HG02610 (cell line): ENCODE measurements at regions not wholly inside any gene's neighbourhood (a gene's known extent, or its start where the extent isn't known, plus 50 kb on each side); places are given as distances from the start of the nearest gene placed in this dataset.

ENCODE experiments used
- ATAC-seq: cut with Tn5 transposase; IDR thresholded peaks from one replicate; pipeline ENCODE4 v1.9.1; 2021; ENCODE audit warnings: mild to moderate bottlenecking, moderate library complexity; ENCODE audit not compliant: unreplicated experiment

GRCh38 chr1:58390091-58390490 is 156.4 kb downstream of the OMA1 start:
- no peak for ATAC-seq

- ATAC-seq: no peak
Measured at GRCh38 chr1:58380345-58380744, 166.2 kb downstream of the OMA1 start.

- ATAC-seq: no peak
Measured at GRCh38 chr1:58367217-58367616, 179.3 kb downstream of the OMA1 start.

GRCh38 chr1:58365328-58365727 is 181.2 kb downstream of the OMA1 start:
- ATAC-seq: no peak

GRCh38 chr1:58363585-58363984 is 182.9 kb downstream of the OMA1 start:
- no peak for ATAC-seq

GRCh38 chr1:58361134-58361533 is 185.4 kb downstream of the OMA1 start:
- ATAC-seq: no peak

- ATAC-seq: no peak
Measured at GRCh38 chr1:58358346-58358745, 188.2 kb downstream of the OMA1 start.

- ATAC-seq: no peak
Measured at GRCh38 chr1:58356402-58356801, 190.1 kb downstream of the OMA1 start.

- no peak for ATAC-seq
Measured at GRCh38 chr1:58353168-58353567, 193.4 kb downstream of the OMA1 start.

GRCh38 chr1:58352476-58353092 is 193.9 kb downstream of the OMA1 start:
- ATAC-seq: no peak

GRCh38 chr1:58346036-58346355 is 200.5 kb downstream of the OMA1 start:
- no peak for ATAC-seq

- no peak for ATAC-seq
Measured at GRCh38 chr1:58345215-58346035, 201.1 kb downstream of the OMA1 start.

GRCh38 chr1:58340185-58340584 is 206.3 kb downstream of the OMA1 start:
- ATAC-seq: no peak

GRCh38 chr1:58338081-58338480 is 208.4 kb downstream of the OMA1 start:
- ATAC-seq: no peak

- ATAC-seq: no peak
Measured at GRCh38 chr1:58333511-58333910, 213.0 kb downstream of the OMA1 start.

GRCh38 chr1:58331156-58331555 is 215.4 kb downstream of the OMA1 start:
- no peak for ATAC-seq

GRCh38 chr1:58325866-58326265 is 220.7 kb downstream of the OMA1 start:
- no peak for ATAC-seq

- ATAC-seq: no peak
Measured at GRCh38 chr1:58324558-58324957, 222.0 kb downstream of the OMA1 start.

- no peak for ATAC-seq
Measured at GRCh38 chr1:58318157-58319005, 228.1 kb downstream of the OMA1 start.

GRCh38 chr1:58317694-58318093 is 228.8 kb downstream of the OMA1 start:
- ATAC-seq: no peak

- ATAC-seq: no peak
Measured at GRCh38 chr1:58317086-58317485, 229.4 kb downstream of the OMA1 start.

- no peak for ATAC-seq
Measured at GRCh38 chr1:58316141-58316540, 230.4 kb downstream of the OMA1 start.
